HG03354 (cell line): ENCODE measurements at regions not wholly inside any gene's neighbourhood (a gene's known extent, or its start where the extent isn't known, plus 50 kb on each side); places are given as distances from the start of the nearest gene placed in this dataset.

Source experiments
- ATAC-seq: cut with Tn5 transposase; IDR thresholded peaks from one replicate; pipeline ENCODE4 v1.9.1; 2021; ENCODE audit warnings: mild to moderate bottlenecking; ENCODE audit not compliant: unreplicated experiment, poor library complexity, severe bottlenecking

DNA sequence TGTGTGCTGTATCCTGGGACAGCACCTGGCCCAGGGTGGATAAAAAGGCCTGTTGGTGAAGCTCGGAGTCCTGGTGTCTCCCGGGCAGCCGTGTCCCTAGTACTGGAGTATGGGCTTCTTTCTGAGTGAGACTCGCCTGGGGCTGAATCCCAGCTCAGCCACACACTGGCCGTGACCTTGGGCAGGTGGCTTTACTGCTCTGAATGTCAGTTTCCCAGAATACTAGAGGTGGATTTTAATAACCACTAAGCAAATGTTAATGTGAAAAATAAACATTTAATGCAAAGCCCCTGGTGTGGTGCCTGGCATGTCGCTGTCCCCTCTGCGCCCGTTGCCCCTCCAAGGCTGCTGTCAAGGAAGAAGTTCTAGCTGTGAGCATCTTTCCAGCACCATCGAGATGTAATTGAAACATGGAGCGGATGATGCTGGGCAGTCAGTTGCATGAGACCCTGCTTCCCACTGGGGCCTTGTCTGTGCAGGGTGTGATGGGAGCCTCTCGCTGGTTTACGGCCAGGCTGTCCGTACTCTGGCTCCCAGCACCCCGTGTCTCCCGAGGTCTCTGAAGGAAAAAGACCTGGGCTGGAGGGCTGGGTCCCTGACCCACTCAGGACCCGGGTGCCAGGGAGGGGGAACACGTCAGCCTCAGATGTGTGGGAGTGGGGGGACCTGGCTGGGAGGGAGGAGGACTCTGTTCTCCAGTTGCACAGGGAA lies 527.8 kb downstream of the MATN1 start:
- no peak for ATAC-seq

DNA sequence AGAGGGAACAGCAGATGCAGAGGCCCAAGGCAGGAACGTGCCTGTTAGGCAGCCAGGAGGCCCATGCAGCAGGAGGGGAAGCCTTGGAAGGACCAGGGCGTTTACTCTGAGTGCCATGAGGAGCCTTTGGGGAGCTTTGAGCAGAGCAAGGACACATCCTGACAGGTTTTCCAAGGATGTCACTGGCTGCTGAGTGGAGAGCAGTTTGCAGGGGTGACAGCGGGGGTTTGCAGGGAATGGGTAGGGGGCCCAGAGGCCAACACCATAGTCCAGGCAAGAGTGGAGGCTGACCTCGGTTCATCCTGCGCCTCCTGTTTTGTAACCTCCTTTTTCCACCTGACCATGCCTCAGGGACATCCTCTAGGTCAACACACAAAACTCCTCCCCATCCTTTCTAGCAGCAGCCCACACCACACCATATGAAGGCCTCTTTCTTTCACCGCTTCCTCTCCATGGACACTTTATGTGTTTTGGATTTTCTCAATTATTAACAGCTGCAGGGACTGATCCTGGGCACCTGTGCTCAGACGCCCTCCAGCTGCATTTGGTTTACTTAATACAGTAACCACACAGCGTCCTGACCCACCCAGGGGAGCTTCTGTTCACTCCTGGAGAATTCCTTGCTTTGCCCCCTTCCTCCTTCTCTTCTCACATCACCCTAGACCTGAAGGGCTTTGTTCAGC lies 528.5 kb downstream of the MATN1 start:
- ATAC-seq: no peak

DNA sequence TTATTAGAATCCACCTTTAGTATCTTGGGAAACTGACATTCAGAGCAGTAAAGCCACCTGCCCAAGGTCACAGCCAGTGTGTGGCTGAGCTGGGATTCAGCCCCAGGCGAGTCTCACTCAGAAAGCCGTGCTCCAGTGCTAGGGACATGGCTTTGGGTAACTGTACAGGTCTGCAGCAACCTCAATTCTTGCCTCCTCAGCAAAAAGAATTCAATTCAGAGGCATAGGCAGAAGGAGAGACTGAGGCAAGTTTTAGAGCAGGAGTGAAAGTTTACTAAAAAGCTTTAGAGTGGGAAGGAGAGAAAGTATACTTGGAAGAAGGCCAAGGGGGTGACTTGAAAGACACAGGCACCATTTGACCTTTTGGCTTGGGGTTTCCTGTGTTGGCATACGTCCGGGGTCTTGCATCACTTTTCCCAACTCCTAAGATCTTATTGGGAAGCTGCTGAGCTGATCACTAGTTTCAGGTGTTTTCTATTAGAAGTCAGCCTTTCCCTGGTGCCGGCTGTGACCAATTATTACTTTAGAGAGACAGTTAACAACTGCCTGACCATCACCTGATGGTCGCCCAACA lies 529.3 kb downstream of the MATN1 start:
- ATAC-seq: no peak

DNA sequence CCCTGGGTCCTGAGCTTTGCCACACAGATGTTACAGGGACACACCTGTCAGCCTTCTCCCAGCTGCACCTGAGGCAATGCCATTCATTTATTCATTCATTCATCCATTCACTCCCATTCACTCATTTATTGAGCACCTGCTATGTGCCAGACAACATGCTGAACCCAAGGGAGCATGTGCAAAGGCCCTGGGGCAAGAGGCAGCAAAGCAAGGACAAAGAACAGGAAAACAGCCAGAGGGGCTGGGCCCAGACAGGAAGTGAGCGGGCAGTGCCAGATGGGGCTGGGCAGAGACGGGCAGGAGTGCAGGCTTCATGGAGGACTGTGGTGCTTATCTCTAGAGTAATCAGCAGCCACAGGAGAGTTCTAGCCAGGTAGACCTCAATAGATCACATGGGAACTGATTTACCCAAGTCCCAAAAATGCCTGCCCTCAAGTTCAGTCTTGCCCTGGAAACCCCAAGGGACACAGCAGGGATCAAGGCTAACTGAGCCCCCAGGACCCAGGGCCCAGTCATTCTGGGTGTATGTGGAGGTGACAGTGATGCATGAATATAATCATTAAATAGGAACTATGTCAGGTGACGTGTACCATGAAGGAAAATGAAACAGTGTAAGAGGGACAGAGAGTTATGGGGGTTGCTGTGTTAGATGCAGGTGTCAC lies 530.3 kb downstream of the MATN1 start:
- ATAC-seq: no peak

DNA sequence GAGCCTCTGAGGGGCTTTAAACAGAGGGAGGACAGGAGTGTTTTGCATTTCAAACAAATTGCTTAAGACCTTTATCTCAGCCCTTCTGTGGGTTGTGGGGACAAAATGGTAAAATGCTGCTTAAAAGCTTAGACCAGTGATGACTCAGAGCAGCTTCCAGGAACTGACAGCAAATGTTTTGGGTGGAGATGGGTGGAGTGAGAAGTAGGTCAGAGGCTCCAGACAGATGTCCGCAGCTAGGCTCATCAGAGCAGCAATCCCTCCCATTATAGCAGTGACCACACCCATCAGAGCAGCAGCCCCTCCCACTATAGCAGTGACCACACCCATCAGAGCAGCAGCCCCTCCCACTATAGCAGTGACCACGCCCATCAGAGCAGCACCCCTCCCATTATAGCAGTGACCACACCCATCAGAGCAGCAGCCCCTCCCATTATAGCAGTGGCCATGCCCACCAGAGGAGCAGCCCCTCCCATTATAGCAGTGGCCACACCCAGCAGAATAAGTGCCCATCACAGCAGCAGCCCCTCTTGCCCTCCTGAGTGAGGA lies 532.2 kb downstream of the MATN1 start:
- ATAC-seq: no peak

DNA sequence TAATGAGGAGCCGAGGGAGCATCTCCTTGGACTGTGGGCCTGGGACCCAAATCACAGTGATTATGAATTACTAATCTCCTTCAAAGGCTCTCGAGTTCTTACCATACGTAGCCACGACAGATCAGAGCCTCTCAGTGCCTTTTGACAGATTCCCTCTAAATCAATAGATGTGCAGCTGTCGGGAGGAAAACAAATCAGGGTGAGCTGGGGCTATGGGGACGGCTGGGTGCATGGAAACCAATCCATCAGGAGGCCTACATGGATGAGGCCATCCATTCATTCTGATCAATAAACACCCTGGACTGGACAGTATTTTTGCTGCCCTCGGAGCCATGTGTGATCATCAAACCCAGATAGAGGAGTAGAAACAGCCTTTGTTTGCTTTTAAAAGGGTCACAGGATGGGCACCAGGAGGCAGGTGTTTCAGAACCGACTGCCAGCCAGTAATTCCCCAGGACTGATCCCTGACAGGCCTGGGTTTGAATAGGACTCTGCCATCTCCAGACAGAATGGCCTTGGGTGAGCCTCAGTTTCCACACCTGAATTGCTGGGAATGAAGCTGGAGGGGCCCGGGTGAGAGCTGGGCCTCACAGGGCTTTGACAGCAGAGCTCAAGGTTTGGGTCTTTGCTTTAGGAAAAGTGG lies 532.8 kb downstream of the MATN1 start:
- no peak for ATAC-seq

DNA sequence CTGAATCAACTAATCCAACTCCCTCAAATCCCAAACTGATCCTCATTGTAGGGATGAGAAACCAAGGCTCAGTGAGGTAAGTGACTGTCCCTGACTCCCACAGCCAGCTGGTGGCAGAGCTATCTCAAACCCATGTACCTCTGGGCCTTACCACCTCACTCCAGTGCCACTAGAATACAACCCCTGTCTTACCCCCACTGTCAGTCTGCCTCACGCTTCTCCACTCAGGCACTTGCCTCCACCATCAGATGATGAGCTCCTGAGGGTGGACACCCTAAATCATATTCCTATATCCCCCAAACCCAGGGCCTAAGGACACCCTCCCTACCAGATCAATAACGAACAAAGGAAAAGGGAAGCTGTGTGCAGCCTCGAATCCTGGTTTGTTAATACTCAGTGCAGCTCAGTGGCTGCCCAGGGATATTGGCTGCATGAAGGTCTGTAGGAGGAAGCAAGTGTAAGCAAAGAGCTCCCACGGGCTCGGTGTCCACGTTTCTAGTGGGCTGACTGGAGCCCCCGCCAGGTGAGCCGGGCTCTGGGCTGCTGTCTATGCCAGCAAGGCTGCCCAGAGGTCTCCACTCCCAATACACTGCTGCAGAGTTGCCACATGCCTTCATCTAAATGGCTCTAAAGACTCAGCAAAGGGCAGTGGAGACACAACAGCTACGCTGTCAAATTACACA lies 533.4 kb downstream of the MATN1 start:
- ATAC-seq: no peak

DNA sequence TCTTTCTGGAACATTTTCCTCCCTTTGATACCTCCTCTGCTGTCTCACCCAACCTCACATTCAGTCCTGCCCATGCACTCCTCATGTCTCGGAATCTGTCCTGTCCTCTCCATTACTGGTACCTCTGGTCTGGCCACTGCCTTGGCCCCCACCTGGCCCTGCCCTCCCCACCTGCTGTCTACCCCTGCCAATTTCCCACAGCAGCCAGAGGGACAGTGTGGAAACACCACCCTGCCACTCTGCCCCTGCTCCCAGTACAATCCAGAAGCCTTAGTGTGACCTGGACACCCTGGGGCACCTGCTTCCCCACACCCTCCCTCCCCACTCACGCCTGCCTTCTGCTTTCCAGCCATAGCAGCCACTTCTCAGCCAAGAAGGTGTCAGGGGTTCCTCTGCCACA lies 534.4 kb downstream of the MATN1 start:
- no peak for ATAC-seq

DNA sequence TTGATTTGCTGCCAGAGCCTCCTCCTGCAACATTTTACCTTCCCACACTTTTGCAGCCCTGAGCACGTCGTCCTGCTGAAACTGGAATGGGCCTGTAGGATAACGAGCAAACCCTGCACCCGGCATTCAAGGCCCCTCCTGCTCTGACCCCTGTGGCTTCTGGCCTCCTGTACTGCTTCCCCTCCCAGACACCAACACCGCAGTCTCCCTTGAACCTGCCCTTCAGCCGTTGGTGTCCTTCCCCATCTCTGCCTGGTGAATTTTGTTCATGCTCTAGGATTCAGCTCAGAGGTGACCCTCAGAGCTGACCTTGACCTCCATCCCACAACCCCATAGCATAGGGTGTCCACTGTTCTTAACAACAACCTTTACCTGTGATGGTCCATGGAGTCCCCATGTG lies 535.1 kb downstream of the MATN1 start:
- ATAC-seq: no peak

DNA sequence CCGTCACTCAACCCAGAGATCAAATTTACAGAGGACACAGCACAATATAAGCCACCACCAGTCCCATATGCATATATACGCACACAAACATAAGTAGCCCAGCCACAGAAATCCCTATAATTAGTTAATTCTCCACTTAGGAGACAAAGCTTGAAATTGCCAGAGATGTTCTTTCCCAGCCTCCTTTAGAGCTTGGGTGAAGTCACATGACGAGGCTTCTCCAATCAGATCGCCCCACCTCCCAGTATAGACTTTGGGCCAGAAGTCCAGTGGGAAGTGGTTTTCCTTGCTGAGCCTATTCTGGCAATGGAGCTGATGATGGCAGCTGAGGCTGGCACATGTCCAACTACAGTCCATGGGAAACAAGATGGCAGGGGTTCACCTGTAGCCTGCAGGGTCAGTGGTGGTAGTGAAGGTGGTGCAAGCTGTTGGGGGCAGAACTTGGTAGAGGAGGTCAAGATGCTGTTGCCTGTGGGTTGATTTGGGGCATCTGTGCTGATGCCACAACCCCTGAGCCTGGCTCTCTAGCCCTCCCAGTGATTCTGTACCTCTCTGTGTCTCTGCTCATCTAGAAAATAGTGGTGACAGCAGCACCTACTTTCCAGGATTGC lies 535.9 kb downstream of the MATN1 start:
- no peak for ATAC-seq

DNA sequence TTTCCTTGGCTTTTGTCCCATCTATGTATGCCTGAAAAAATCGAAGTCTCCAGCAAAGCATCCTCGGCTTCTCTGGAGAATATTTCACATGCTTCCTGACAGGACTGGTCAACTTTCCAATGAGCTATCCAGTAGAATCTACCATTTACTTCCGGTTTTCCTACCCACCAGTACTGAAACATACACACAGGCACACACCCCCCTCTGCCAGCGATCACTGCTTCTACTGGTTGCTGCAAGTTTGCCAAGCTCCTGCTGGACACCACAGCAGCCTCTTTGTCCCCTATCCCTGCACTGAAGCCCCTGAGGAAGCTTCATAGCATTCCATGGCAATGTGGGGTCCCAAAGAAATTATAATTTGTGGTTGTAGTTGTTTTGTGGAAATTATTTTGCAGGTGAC lies 536.8 kb downstream of the MATN1 start:
- ATAC-seq: no peak

DNA sequence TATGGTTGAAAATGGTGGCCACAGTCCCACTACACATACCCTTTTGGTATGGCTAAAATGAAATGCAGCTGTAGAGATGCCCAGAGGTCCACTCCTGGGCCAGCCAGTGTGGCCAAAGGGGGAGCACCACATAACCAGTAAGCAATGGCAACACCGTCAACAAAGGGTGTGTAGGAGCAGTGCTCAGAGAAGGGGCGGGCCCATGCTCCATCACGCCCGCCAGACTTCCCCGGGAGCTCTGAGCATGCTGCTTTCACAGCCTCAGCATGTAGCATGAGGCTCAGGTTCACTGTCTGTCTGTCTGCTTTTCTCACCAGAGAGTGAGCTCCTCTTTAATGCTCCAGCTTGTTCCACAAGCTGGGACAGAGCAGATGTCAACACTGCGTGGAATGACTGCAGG lies 537.6 kb downstream of the MATN1 start:
- no peak for ATAC-seq

DNA sequence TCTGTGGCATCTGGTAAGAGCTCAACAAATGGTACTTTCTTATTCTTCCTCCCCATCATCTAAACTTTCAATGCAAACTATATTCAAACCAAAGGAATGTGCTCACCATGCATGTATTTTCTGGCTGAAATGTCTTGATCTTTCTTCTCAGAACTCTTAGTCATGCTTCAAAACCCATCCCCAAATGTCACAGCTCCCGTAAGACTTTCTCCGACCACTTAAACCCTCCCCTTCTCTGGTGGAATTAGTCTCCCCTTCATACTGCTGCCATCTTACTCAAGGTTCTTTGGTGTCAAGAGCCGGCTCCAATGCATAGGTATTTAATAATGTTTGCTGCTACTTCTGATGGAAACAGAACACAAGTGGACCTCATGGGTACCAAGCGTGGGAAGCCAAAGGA lies 538.1 kb downstream of the MATN1 start:
- ATAC-seq: no peak

DNA sequence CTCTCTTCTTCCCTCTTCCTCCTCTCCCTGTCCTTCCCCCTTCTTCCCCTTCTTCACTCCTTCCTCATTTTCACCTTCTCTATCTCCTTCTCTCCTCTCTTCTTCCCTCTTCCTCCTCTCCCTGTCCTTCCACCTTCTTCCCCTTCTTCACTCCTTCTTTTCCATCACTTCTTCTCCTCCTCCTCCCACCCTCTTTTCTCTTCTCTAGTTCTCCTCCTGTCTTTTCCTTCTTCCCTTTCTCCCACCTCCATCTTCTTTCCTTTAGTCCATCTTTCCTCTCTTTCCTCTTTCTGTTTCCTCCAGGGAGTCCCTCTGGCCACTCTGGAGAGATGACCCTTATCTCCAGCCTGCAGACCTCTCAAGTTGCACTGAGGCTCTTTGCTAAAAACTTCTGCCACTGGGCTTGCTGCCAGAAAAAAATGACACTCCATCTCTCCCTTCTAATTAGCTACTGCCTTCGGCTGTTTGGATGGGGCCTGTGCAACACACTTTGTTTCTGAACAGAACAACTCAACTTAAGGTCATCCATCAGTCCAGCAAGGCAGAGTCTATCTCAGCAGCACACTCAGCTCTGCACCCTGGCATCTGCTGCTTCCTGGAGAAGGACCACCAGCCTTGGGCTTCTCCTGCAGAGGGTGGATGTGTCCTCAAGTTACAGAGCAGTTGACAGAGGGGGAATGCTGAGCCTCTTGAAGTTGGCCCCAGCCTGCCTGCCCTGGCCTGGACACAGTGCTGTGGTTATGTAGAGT lies 538.8 kb downstream of the MATN1 start:
- no peak for ATAC-seq

DNA sequence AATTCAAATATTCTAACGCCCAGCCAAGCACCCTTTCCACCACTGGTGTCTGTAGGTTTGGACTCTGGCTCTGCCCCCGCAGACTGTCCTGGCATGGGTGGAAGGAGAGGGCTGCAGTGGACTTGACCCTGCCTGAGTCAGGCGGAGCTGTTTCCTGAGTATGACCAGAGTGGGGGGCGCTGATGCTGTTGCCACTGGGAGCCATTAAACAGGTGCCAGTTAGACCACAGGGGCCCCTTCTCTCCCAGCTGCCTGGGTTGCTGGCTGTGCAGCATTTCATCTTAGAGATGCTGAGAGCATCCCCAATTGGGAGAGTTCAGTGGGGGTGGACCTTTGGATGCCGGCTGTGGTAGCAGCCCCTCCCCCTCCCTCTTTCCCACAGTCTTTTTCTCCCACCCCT lies 539.5 kb downstream of the MATN1 start:
- no peak for ATAC-seq

DNA sequence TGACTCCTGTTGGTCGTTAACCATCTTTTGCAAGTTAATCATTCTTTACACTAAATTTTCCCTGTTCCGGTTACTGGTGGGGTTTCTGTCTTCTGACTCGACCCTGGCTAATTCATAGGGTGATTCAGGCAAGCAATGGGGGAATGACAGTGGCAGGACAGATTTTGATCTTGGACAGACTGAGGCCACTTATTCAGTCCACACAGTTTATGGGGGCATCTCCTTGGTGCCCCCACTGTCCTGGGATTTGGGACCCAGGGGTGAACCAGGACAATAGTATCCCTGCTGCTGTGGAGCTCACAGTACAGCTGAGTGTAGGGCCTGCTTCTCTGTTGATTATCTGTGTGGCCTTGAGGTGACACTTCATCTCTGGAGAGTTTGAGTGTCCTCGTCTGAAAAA lies 540.4 kb downstream of the MATN1 start:
- ATAC-seq: no peak

DNA sequence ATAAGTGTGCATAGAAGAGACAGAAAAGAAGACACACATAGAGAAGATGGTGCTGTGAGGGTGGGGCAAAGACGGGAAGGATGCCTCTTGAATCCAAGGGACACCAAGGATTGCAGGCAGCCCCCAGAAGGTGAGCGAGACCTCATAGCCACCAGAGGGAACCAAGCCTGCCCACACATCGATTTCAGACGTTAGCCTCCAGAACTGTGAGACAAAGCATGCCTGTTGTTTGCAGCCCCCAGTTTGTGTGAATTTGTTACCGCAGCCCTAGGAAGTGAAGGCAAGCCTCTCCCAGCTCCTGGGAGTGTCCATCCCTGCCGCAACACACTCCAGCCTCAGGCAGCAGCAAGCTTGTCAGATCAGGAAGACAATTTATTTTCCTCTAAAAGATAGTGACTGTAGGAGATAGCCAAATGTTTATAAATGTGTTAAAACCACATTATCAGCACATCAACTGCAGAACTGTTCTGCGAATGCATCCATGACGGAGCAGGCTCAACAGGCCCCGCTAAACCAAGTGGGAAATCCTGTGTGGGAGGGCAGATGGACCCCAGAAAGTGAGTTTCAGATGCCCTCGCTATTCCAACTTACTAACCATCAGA lies 543.3 kb downstream of the MATN1 start:
- ATAC-seq: no peak

DNA sequence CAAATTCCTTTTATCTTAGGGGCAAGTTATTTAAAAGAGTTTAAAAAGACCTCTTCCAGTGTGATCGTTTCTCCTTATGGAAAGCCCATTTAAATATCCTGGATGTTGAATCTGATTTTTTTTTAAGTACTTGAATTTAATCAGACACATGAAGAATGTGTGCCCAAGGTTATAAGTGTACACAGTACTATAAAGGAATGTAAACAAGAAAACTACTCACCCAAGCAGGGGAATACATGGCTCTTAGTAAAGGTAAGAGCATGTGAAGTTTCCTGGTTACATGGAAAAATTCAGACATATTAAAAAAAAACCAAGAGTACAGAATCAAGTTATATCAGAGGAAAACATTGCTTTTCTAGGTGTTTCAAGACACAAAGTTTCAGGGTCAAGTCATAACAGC lies 546.9 kb downstream of the MATN1 start:
- no peak for ATAC-seq
